ENCODE measurements at regions not wholly inside any gene's neighbourhood (a gene's known extent, or its start where the extent isn't known, plus 50 kb on each side); places are given as distances from the start of the nearest gene placed in this dataset.
A peak's percentile ranks its signal among the peaks of the same experiment; 100 is the strongest.

DNA sequence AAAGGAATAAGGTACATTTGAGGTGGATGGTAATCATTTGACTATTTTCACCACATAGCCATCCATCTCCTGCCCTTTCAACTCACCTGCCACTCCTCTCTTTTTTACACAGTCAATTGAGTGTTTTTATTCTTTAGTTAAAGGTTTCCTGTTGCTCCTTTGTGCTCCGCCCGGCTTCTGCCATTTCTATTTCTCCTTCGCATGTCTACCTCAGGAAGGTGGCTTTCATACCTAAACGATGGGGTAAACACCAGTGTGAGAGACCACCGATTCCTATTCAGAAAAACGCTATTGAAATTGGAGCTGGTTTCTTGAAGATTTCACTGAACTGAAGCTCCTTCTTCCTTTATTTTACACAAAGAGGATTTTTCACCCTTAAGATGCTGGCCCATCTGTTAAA lies 1628.0 kb upstream of the PIK3C3 start:
- TF ChIP-seq, protein P1, sequence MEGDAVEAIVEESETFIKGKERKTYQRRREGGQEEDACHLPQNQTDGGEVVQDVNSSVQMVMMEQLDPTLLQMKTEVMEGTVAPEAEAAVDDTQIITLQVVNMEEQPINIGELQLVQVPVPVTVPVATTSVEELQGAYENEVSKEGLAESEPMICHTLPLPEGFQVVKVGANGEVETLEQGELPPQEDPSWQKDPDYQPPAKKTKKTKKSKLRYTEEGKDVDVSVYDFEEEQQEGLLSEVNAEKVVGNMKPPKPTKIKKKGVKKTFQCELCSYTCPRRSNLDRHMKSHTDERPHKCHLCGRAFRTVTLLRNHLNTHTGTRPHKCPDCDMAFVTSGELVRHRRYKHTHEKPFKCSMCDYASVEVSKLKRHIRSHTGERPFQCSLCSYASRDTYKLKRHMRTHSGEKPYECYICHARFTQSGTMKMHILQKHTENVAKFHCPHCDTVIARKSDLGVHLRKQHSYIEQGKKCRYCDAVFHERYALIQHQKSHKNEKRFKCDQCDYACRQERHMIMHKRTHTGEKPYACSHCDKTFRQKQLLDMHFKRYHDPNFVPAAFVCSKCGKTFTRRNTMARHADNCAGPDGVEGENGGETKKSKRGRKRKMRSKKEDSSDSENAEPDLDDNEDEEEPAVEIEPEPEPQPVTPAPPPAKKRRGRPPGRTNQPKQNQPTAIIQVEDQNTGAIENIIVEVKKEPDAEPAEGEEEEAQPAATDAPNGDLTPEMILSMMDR (conservative IDR thresholded peaks at IDR 0.05; ENCODE audit: control insufficient read depth, insufficient read depth, low read depth, low read length), result no peak
- H3K4me3 ChIP-seq (ENCODE audit: control insufficient read depth, low read depth, low read length), result no peak overlapping the region
- no peak for DNase-seq (ENCODE audit: low read depth)

DNA sequence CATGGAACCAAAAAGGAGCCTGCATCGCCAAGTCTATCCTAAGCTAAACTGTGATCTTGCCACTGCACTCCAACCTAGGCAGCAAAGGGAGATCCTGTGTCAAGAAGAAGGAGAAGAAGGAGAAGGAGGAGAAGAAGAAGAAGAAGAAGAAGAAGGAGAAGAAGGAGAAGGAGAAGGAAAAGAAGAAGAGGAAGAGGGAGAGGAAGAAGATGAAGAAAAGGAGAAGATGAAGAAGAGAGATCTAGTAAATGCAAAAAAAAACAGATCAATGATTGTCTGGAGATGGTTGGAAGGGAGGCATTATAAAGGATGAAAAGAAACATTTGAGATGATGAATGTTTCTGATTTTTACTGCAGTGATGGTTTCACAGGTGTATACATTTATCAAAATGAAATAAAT lies 1629.0 kb upstream of the PIK3C3 start:
- no peak for DNase-seq (ENCODE audit: low read depth)
- H3K4me3 ChIP-seq (ENCODE audit: control insufficient read depth, low read depth, low read length), result no peak overlapping the region
- TF ChIP-seq, protein P1 (conservative IDR thresholded peaks at IDR 0.05; ENCODE audit: control insufficient read depth, insufficient read depth, low read depth, low read length), result no peak

DNA sequence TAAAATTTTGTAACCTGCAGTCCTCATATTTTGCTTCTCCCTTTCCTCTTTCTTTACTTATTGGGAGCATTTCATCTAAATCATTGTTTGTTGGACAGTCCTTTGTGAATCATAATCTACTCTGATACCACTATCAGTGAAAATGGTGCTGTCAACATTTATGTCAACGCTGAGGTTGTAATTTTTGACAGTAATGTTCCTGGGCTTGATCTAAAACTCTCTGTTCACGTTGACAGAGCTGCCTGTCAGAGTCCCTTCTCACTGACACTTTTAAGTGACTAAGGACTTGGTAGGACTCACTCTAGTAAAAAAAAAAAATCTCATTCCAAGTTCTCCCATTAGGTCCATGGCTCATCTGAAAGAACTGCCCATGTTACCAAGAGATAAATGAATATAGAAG lies 1640.8 kb upstream of the PIK3C3 start:
- no peak for DNase-seq (ENCODE audit: low read depth)
- TF ChIP-seq, protein P1 (conservative IDR thresholded peaks at IDR 0.05; ENCODE audit: control insufficient read depth, insufficient read depth, low read depth, low read length), result no peak
- no peak overlapping the region for H3K4me3 ChIP-seq (ENCODE audit: control insufficient read depth, low read depth, low read length)

DNA sequence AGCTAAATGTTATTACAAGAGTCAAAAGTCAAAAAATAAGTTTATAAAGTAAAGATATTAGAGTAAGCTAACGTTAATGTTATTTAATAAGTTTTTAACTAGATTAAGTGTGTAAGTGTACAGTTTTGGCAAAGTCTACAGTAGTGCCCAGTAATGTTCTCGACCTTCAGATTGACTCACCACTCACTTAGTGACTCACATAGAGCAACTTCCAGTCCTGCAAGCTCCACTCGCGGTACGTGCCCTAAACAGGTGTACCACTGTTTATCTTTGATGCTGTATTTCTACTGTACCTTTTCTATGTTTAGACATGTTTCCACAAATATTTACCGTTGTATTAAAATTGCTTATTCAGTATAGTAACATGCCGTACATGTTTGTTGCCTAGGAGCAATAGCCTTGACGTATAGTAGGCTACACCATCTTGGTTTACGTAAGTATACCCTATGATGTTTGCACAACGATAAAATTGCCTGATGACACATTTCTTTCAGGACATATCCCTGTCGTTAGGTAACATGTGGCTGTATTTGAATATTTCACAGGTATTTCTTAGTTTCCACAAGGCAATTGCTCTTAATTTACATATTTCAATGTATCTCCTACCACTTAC lies 1641.9 kb upstream of the PIK3C3 start:
- no peak overlapping the region for H3K4me3 ChIP-seq (ENCODE audit: control insufficient read depth, low read depth, low read length)
- DNase-seq (ENCODE audit: low read depth), result peak; percentile 5
- TF ChIP-seq, protein P1 (conservative IDR thresholded peaks at IDR 0.05; ENCODE audit: control insufficient read depth, insufficient read depth, low read depth, low read length), result no peak

DNA sequence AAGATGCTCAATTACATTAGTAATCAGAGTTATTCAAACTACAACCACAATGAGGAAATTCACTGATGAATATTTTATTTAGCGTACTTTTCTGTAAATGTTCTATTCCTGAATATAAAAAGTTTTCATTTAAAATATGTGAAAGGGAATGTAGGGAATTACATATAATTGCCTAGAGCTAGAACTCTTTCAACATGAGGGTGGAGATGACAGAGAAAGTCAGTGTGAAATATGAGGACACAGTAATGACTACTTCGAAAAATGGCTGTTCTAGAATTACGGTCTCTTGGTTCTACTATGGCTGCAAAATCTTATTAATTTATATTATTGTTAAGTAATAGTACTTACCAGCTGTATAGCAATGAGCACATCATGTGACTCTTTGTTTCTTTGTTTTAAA lies 1647.4 kb upstream of the PIK3C3 start:
- no peak for DNase-seq (ENCODE audit: low read depth)
- no peak overlapping the region for H3K4me3 ChIP-seq (ENCODE audit: control insufficient read depth, low read depth, low read length)
- TF ChIP-seq, protein P1 (conservative IDR thresholded peaks at IDR 0.05; ENCODE audit: control insufficient read depth, insufficient read depth, low read depth, low read length), result no peak

DNA sequence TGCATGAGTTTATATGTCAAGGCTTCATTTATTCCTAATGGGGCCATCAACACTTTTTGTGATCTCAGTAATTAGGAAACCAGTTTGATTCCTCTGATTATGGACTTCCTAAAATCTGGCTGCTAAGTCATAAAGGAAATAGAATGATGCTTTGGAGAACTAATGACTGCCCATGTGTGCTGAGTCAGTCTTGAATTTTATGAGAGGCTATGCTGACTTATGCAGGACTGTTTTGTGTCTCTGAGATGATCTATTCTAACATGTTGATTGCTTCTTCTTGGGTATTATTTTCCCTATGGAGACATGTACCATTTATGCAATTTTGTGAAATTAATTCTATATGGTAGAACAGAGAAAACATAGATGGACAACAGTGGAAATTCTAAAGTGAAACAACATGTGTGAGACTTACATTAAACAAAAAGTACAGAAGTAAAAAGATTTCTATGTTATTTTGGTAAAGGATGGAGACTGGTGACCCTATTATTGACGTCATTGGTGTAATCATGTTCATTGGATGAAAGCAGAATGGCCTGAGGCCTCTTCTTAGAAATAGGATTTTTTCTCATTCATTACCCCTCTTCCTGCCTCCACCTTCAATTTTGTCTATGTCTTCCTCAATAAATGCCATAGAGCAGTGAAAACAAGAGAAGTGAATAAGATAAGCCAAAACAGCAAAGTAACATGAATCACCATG lies 1658.2 kb upstream of the PIK3C3 start:
- no peak overlapping the region for H3K4me3 ChIP-seq (ENCODE audit: control insufficient read depth, low read depth, low read length)
- TF ChIP-seq, protein P1 (conservative IDR thresholded peaks at IDR 0.05; ENCODE audit: control insufficient read depth, insufficient read depth, low read depth, low read length), result no peak
- DNase-seq (ENCODE audit: low read depth), result no peak

Data from fibroblast of mammary gland (primary cell).